Right renal cortex interstitium (tissue), 3 donors: ENCODE measurements at regions not wholly inside any gene's neighbourhood (a gene's known extent, or its start where the extent isn't known, plus 50 kb on each side); places are given as distances from the start of the nearest gene placed in this dataset.

Source experiments
- DNase-seq, 3 donors: peaks; one replicate each; pipeline ENCODE4 v3.0.0-alpha.2; 2013; ENCODE audit warnings: low read depth in 3 of 3, low spot score in 2 of 3

DNA sequence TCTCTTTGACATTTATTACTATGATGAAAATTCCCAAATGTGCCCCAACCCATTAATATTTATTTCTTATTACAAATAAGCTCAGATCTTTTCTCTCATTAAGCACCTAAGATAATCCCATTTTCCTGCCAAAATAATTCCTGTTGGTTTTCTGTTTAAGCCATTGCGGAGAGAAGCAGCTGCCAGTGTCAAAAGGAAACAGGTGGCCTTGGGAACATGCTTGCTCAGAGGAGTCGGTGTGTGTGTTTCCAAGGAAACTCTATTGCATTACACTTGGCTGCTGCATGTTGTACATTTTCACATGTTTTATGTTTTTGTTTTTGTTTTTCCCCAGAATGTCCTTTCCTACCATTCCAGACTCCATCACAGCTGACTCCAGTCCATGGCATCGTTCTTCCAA, 56.4 kb downstream of the CD24 start:
- no peak for DNase-seq

DNA sequence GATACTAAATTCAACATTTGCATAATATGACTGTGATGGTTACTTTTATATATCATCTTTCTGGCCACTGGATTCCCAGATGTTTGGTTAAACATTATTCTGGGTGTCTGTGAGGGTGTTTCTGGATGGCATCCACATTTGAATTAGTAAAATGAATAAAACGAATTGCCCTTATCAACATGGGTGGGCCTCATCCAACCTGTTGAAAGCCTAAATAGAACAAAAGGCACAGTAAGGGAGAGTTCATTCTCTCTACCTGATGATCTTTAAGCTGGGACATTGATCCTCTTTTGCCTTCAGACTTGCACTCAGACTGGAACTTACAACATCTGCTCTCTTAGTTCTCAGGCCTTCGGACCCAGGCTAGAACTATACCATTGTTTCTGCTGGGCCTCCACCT, 57.6 kb downstream of the CD24 start:
- no peak for DNase-seq

DNA sequence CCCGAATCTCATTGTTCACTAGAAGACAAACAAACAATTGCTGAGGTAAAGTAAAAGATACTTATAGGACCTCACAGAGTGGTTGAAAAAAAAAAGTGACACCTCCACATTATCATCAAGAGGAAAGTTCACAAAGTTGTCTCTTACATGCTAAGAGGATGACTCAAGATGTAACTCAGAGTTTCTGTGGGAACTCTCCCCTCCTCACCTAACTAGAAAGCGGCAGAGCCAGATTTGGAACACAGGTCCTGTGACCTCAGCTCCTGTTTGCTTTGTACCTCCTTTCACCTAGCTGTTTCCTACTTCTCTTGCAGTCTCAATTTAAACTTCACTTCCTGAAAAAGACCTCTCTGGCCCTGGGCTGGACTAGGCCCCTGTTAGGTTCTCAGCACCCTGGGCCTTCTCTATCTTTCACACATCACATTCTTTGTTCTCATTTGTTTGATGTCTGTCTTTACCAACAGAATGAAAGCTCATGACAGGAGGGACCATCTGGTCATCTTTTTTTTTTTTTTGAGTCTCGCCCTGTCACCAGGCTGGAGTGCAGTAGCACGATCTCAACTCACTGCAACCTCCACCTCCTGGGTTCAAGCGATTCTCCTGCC, 60.8 kb downstream of the CD24 start:
- no peak for DNase-seq

DNA sequence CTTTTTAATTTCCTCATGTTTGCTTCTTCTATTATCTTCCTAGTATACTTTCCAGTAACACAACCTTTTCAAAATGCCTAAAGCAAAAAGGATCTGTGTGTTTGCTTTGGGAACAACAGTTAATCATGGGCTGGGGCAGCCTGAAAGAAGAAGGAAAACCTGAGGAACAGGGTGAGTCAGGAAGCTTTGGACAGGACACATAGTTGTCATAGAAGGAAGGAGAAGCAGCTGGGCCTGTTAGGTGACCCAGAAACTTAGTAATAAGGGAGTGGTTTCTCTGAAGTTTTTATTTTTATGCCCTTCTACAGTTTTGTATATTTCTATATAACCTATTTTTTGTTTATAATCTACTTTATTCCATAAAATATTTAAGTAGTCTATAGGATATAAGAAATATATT, 61.4 kb downstream of the CD24 start:
- no peak for DNase-seq

DNA sequence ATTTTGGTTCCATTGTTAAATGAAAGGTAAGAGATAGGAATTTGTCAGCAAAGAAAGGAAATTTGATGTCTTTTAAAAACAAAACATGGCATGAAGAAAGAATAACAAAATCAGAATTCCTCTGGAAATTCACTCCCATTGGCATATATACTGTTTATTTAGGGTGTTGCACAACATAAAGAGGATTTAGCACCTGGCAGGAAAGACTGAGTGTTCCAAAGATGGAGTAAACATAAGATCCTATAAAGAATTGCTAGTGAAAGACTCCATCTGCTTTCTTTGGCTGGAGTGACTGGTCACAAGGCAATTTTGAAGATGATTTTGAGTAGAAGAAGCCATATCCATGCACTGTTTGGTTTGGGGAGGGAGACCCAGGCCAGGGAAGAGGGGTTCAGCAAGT, 62.4 kb downstream of the CD24 start:
- no peak for DNase-seq

DNA sequence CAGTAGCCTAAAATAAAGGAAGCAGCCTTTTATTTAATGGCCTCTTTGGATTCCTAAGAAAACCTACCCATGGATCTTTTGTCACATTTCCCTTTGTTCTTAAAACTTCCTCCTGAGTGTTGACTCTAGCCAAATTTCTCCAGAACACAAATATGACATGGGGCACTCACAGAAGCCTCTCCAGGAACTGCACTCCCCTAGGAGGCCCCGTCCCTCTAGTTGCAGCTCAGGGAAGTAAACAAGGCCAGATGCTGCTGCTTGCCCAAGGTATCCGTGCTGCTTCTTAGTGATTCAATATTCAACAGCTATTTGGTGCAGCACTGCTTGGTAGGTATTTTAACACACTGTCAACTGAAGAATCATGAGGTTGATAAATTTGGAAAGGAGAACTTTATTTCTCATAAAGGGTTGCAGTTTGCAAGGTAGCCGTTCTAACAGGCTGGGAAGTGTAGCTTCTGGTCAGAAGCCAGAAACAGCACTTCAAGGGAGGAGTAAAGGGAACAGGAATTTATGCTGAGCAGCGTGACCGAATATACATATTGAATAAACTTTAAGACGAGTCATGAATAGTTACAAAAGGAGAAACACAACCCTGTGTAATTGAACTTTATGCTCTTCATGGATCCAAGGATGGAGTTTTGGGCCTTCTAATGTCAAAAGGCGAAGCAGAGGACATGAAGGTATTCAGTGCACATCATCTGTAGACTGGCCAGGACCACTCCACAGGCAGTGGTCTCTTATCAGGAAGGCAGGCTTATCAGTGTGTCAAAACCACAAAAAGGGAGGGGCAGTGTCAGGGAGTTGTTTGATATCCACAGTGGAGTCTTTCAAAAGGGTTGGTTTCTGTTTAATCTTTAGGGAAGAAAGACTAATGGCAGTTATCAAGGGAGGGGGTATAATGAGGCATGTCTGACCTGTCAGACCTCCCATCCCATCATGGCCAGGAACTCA, 63.3 kb downstream of the CD24 start:
- DNase-seq = no peak

DNA sequence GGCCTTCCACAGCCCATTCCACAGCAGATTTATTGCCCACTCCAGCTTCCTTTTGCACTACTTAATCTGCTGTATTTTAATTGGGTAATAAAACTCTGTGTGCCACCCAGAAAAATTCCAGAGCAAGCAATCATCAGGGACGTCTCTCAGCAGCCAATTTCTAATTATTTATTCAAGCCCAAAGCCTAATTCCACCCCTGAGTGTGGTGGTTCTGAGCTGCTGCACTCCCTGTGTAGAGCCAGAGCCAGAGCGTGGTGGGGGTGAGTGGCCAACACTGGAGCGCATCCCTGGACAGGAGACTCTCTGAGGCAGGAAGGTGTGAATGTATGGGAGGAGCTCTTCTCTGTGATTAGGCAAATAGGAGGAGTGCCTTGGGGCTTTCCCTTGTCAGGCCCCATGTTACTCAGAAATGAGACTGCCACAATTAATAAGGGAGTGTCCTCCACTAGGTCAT, 66.1 kb downstream of the CD24 start:
- peak in 2 of 3 donors; percentile 31 to 40 for DNase-seq

DNA sequence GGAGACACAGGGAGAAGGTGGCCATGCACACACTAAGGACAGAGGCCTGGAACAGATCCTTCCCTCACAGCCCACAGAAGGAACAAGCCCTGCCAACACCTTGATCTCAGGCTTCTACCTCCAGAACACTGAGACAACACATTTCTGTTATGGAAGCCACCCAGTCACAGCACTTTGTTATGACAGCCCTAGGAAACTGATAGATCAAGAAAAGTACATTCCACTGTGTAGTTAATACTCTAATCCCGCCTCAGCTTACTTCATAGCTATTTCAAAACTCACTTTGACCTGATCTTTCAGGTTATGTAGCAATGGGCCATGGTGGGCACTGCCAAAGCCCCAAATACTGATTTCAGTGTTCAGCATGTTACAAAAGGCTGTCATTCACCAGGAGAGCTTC, 66.8 kb downstream of the CD24 start:
- no peak for DNase-seq

DNA sequence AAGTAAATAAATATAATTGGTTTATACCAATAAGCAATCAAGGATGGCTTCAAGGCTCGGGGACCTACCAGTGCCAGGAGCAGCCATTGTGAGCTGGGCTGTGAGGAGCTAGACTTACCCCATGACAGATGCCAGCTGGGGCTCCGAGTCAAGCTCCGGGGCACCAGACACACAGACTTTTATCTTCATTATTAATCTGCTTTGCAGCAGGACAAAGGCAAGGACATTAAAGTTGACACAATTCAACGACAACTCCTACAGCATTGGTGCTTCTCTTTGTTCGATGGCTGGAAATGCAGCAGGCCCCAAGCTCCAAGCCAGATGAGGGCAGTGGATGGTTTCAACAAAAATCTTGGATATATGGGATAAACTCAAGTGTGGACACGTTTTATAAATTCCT, 68.3 kb downstream of the CD24 start:
- no peak for DNase-seq

DNA sequence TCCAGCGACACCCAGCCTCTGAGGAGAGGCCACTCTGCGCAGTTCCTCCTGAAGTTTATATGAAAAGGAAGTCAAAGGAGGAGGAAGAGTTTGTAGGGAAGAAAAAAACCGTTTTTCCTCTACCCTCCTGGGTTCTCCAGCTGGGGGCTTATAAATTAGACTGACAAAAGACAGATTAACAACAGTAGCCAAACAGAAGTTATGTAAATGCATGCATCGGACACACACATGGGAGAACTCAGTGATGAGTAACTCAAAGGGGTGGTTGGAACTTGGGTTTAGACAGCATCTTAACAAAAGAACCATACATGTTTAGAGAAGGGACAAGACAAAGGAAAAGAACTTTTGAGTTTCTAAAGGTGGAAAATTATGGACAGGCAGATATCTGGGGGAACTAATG, 71.2 kb downstream of the CD24 start:
- no peak for DNase-seq

DNA sequence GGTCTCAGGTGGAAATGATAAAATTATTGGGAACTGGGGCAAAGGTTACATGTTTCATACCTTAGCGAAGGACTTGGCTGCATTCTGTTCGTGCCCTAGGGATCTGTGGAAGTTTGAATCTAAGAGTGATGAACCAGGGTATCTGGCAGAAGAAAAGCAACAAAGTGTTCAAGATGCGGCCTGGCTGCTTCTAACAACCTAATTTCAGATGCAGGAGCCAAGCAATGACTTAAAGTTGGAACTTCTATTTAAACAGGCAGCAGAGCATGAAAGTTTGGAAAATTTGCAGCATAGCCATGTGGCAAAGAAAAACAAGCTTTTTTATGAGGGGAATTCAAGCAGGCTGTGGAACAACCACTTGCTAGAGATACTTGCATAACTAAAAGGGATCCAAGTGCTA, 73.5 kb downstream of the CD24 start:
- DNase-seq = no peak

DNA sequence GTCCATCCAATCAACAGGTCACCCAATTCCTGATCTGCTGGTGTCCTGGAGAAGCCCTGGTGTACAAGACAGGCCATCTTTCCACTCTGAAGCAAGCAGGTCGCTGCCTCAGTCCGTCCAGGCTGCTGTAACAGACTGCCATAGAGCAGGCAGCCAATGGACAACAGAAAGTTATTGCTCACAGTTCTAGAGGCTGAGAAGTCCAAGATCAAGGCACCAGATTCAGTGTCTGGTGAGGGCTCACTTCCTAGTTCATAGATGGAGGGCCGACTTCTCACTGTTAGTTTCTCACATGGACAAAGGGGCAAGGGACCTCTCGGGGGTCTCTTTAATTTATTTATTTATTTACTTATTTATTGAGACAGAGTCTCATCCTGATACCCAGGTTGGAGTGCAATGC, 74.8 kb downstream of the CD24 start:
- no peak for DNase-seq

DNA sequence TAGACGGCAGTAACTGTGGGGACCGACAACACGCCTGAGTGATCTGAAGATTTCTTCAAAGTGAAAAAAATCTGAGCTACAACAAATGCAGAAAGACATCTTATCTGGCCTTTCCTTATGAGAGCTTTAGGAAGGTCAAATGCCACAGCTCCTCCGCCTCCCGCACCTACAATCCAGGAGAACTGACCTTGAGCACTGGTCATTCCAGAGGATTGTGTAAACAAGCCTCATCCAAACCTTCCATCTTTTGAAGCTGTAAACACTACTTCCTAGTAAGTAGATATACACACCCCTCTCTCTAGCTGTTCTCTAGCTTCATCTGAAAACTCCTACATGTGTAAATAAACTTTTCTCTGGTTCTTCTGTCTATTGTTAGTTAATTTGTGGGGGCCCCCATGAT, 76.9 kb downstream of the CD24 start:
- no peak for DNase-seq

DNA sequence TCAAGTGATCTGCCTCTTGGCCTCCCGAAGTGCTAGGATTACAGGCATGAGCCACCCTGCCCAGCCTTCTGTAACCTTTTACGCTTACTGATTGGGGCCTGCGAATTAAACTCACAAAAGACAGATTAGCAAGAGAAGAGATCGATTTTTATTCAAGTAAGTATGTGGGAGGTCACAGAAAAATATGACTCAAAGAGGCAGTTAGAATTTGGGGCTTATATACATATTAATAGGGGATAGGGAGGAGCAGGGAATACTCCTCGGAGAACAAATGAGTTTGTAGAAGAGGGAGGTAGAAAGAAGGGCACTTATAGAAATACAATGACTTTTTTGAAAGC, 78.9 kb downstream of the CD24 start:
- DNase-seq = no peak

DNA sequence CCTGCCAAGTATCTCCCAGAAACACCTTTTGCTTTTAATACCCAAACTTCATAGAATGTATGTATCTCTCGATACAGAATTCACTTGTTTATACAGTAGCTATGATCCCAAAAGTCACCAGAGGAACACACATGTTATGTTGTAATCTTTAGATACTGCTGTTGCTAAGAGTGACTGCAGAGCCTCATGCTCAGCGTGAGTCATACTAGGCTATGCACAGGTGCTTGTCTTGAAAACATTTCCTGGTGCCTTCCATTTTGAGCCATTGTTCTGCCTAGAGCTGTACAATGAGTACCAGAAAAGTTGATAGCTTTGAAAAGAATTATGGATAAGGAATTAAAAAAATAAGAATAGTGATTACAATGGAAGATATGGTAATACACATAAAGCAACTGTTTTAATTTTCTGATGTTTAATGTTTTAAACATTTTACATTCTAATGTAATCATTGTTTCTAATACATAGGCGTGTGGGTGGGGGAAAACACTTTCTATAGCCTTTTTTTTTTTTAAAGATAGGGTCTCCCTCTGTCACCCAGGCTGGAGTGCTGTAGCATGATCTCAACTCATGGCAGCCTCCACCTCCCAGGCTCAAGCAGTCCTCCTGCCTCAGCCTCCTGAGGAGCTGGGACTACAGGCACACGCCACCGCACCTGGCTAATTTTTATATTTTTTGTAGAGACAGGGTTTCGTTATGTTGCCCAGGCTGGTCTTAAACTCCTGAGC, 79.4 kb downstream of the CD24 start:
- no peak for DNase-seq

DNA sequence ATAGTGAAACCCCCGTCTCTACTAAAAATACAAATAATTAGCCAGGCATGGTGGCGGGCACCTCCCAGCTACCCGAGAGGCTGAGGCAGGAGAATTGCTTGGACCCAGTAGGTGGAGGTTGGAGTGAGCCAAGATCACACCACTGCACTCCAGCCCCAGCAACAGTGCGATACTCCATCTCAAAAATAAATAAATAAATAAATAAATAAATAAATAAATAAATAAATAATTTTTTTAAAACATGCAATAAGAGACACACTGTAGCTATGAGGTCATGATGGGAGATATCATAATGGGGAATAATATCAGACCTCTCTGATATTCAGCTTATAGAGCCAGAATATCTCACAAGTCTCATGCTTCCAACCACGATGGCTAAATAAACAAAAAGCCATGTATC, 82.3 kb downstream of the CD24 start:
- no peak for DNase-seq

DNA sequence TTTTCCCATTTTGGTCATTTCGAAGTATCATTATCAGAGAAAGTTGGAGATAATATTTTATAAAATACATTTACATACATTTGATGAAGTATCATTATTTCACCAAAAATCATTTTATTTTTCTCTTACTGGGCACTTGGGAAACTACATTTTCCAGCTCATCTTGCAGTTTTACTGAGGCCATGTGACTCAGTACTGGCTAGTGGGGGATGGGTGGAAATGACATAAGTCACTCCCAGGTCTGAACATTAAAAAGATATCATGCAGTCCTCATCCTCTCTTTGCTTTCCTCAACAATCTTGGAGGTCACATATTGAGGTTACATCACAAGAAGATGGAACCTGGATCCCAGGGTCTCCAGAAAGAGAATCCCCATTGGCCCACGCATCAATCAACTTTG, 84.1 kb downstream of the CD24 start:
- no peak for DNase-seq

DNA sequence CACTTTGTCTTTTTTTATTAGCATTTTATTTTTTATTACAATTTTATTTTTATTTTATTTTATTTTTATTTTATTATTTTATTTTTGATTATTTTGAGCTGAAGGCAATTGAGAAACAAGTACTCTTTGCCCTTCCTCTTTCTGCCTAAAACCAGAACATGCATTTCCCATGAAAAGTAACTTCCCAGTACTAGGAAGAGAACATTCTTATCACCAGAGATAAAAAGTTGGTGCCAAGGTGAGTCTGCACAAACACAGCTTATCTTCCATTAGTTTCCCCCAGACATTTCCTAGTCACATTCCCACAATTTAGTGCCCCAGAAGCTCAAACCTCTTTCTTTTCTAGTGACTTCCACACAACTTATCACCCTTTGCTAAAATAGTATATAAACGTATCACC, 84.8 kb downstream of the CD24 start:
- DNase-seq = no peak

DNA sequence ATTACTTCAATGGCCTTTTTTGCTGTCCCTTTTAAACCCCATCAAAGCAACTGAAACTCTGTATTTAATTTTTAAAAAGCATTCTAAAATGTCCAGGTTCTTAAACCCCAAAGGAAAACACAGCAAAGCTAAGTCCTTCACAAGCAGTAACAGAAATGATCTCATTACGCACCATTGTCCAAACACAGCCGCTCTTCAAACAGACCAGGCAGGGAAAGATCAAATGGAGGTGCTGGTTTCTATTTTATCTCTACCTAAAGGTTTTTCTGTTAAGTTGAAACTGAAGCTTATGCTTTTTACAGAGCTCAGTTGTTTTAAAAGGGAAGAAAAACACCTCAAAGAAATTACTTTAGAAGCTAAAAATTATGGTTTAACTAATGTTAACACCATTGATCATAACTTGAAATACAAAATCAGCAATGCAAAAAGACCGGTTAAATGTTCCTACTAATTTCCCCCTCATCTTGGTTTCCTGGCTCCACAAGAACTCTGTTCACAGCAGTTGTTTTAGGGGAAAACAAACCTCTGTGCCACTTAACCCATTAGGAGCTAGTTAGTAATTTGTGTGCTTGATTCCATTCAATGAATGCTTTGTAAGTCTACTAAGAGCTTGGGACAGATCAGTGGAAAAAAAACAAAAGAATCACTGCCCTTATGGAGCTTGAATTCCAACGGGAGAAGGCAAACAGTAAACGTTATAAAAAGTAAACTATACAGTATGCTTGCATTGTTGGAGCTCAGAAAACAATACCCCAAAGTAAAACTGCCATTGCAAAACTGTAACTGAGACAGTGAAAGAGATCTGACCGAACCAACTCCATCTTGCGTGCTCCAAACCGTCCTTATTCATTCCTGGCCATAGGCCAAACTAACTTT, 87.4 kb downstream of the CD24 start:
- no peak for DNase-seq

DNA sequence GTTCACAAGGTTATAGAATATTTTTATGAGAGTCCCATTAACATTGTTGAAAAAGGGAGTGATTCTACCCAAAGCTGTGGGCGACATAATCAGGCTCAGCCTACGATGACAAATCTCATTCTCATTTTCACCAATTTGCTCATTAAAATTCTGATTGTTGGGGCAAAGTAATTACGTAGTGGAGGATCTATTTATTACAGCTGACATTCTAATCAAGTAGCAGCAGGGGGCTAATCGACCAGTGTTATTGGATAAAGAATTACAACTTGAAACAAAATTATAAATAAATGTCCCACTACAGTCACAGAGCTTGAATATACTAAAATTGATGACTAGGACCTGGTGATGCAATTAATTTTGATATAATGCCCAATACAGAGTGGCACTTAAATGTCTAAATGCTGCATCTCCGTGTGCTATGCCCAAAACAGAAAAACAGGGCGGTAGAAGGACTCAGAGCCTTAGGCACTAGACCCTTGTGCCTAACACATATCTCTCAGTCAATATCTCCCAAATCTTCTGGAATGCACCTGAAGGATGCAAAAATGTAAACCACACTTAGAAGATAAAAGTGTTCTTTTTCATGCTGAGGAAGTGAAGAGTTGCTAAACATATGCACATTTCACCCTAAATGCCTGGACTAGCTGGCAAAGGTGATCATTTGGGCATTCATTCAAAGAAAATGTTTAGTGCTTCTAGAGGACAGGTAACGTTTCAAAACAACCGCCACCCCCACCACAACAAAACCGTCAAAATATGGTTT, 88.3 kb downstream of the CD24 start:
- no peak for DNase-seq
